ENCODE measurements at regions not wholly inside any gene's neighbourhood (a gene's known extent, or its start where the extent isn't known, plus 50 kb on each side); places are given as distances from the start of the nearest gene placed in this dataset.
"Not testable (repeated sequence)": the region's sequence is repeated elsewhere in the genome, so short reads cannot be mapped to it uniquely, and the experiment has no call there.

GRCh38 chr6:167690167-167690922, 136.4 kb upstream of the AFDN start:
- DNase-seq (ENCODE audit: low read depth) = not testable (repeated sequence)

DNA sequence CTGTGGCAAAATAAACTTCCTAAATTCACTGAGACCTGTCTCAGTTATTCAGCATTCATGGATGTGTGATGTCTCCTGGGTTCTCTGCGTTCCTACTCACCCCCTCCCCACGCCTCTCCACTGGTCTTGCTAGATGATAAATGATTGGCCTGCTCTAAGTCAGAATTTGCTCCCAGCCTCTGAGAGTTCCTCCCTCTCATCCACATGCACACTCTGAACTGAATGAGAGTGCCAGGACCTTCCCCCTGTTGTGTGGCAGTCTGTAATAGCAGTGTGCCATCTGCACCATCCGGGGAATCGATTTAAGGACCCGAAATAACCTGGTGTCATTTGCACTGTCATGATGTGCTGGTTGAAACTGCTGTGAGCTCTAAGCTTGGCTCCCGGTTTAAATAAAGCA, 135.8 kb upstream of the AFDN start:
- DNase-seq (ENCODE audit: low read depth) = no peak

GRCh38 chr6:167691533-167692312, 135.0 kb upstream of the AFDN start:
- DNase-seq (ENCODE audit: low read depth) = no peak

DNA sequence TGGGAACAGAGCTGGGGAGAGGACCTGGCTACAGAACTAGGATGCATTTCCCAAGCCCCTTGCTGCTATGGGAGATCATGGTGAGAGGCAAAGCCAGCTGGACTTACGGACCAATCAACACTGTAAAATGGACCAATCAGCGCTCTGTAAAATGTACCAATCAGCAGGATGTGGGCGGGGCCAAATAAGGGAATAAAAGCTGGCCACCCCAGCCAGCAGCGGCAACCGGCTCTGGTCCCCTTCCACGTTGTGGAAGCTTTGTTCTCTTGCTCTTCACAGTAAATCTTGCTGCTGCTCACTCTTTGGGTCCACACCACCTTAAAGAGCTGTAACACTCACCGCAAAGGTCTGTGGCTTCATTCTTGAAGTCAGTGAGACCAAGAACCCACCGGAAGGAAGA, 133.2 kb upstream of the AFDN start:
- DNase-seq (ENCODE audit: low read depth) = not testable (repeated sequence)

DNA sequence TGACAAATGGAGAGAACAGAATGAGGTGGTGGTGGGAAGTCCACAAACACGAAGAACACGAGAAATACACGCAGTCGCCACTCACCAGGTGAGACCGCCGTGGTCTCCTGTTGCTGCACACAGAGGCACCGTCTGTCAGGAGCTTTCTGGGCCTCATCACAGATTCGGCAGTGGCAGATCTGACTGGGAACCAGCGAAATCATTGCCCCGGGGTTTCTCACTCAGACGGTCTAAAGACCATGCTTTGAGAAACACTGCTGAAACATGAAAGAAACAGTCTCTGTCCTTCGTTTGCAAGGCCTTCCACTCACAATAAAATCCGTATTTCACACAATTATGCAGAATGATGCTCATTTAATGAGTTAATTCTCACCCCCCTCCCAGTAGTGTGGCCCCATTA, 130.9 kb upstream of the AFDN start:
- no peak for DNase-seq (ENCODE audit: low read depth)

- DNase-seq (ENCODE audit: low read depth) = no peak
Observed at GRCh38 chr6:167696296-167696695, 130.4 kb upstream of the AFDN start.

GRCh38 chr6:167697316-167697715, 129.4 kb upstream of the AFDN start:
- DNase-seq (ENCODE audit: low read depth) = no peak

GRCh38 chr6:167698540-167698939, 128.2 kb upstream of the AFDN start:
- DNase-seq (ENCODE audit: low read depth) = no peak

DNA sequence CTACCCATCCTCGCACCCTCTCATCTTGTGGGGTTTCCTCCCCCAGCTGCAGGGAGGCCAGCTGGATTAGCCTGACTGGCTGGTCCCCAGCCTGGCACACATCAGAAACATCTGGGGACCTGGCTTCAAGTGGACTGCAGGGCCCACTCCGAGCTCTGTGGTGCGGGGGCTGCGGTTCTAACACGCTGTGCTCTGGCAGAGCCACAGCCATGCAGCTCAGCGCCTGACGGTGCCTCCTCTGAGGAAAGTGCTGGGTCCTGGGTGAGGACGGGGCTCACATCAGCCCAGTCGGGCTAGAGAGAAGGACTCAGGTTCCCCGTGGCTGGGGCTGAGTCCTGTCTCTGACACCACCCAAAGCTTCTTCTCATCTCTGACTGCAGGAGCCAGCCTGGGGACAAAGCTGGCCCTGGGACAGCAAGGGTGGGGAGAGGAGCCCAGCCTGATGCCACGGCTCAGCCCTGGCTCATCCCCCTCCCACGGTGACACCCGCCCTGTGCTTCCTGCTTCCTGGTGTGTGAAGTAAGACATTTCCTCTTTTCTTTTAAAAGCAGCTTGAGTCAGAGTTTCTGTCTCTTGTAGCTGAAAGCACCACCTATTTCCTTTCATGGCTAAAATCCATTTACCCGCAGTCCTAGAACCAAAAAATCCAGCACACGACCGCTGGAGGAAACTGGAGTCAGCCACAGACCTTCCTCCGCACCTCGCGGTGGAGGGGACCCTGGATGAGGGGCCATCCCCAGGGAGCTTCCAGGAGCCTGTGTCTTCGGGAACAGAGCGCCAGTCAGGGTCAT, 127.4 kb upstream of the AFDN start:
- DNase-seq (ENCODE audit: low read depth) = peak; percentile 11

- DNase-seq (ENCODE audit: low read depth) = no peak
Observed at GRCh38 chr6:167700199-167700598, 126.5 kb upstream of the AFDN start.

DNA sequence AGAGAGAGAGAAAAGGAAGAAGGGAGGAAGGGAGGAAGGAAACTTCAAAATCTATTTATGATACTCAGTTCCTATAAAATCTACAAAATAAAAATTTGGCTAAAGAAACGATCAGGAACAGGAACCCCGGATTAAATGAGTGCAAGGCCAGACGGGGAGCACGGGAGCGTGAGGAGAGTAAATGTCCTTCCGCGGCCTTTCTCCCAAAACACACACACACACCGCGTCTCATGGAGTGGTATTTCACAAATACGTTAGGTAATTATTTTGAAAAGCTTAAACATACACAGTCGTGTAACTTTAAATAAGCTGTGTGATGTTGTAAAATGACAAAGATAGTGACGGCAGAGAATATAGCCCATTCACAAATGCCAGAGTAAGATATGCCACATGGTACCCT, 125.7 kb upstream of the AFDN start:
- no peak for DNase-seq (ENCODE audit: low read depth)

GRCh38 chr6:167702241-167702827, 124.4 kb upstream of the AFDN start:
- DNase-seq (ENCODE audit: low read depth) = no peak

DNA sequence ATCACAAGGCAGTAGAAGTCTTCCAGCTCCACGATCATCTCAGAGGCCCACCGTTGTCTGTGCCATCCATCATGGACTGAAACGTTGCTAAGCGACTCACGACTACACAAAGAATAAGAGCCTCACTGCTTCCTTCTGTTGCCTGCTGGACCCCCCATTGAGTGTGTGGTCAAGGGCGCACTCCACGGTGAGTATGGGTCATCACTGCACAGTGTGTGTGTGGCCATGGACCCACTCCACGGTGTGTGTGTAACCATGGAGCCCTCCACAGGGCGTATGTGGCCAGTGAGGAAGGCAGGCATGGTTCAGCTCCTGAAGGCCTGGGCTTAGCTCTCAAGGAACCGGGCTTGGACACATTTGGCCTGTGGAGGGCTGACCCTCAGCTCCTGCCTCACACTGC, 123.4 kb upstream of the AFDN start:
- DNase-seq (ENCODE audit: low read depth) = no peak

- DNase-seq (ENCODE audit: low read depth) = no peak
Observed at GRCh38 chr6:167703781-167704180, 122.9 kb upstream of the AFDN start.

DNA sequence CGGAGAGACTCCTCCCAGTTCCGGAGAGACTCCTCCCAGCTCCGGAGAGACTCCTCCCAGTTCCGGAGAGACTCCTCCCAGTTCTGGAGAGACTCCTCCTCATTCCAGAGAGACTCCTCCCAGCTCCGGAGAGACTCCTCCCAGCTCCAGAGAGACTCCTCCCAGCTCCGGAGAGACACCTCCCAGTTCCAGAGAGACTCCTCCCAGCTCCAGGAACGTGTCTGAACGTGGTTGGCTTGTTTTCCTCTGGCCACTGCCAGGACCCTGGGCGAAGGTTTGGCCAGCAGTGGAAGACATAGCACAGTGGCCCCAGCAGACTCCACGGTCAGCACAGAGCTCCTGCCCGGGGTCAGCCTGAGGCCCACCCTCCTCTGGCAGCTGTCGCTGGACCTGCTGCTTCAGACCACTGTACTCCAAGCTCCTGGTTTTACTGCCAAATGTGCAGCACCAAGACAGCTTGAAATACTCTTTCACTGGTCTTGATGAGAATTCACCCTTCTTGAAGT, 122.3 kb upstream of the AFDN start:
- no peak for DNase-seq (ENCODE audit: low read depth)

DNA sequence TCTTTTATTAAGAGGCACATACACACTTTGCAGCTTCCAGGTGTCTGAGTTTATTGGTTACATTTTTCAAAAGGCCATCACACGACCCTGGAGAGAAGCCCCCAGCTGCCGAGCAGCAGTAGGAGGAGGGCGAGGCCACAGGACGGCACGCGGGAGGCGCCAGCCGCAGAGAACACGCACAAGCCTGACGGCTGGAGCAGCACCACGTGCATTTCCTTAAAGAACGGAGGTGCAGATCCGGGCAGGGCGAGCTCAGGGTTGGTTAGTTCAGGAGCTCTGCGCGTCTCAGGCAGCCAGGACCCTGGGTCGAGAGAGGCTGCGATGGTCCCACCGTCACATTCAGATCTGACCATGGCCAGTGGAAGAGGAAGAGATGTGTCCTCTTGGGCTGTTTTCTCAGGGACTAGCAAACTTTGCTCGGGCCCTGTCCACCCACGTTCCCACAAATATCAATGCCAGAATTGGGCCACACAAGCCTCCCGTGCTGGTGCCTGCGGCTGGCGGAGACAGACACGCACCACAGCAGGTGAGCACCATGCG, 121.4 kb upstream of the AFDN start:
- no peak for DNase-seq (ENCODE audit: low read depth)

DNA sequence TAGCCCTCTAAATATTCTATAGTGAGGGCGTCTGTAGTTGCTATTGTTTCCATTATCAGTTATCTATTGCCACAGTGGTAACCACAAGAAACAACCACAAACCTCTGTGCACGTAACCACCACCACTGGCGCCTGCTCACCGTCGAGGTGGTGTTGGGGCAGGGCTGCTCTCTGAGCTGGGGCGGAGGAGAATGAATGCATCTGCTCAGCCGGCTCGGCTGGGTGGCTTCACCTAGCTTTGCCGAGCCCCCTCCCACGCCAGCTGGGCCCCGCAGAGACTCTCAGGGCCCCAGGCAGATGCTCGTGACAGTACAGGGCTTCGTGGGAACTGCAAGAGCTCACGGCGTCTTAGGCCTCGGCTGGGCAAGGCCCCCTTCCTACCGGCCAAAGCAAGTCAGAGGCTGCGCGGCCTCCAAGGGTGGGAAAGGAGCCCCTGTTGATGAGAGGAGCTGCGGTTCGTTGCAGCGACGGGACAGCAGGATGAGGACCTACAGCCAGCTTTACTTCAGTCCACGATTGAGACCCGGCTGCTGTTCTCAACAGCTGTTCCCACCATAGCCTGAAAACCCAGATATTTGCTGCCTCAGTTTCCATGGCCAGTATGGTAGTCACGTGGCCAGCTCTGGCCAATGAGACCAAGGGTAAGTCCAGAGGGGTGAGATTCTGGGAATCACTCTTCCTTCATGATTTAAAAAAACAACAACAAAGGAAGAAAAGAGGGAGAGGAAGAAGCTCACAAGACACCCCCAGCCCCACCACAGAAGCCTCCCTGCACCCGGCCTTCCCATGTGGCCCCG, 120.2 kb upstream of the AFDN start:
- DNase-seq (ENCODE audit: low read depth) = no peak

DNA sequence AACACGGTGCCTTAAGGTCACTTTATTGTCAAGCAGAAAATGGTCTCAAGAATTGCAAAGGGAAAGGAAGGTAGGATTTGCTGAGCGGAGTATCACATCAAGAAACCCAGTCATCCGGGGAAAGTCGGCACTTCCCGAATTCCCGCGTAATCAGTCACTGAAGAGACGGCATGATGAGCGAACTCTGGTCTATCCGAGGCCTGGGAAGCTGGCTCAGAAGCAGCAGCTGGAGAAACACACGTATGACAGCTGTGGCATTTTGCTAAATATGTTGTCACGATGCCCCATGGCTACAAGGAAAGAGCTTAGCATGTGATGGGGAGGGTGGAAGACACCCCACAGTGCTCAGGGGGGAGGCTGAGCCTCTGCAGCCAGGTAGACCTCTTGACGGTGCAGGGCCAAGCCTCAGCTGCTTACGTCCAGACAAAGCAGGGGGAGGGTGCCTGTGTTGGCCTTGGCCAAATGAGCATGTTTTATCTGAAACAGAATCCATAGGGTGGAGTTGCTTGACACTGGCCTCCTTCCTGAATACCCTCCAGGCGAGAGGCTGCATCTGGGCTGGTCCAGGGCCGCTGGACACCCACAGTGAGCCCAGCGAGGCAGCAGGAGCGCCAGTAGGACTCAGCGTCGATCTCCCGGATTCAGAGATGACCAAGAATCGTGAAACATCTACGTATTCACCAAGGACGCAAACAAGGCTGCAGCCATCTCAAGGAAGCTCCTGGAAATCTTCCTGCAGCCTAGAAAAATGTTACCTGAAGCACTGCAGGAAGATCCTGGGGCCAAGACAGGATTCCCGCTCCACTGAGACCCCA, 118.8 kb upstream of the AFDN start:
- DNase-seq (ENCODE audit: low read depth) = no peak

GRCh38 chr6:167708501-167709094, 118.1 kb upstream of the AFDN start:
- no peak for DNase-seq (ENCODE audit: low read depth)

DNA sequence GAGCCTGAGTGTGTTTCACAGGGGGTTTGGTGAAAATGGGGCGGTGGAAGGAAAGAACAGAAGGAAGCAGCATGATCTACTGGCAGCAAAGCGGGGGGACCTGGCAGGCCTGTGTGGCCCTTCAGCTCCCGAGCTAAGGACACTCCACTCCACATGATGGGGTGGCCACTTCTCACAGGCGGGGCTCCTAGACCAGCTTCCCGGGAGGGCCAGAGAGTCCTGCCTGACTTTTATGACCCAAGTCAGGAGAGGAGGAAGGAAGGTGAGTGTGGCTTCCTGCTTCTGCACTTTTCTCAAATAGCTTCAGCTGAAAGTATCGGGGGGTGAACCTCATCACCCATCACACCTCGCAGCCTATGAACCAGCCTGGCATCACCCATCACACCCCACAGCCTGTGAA, 117.5 kb upstream of the AFDN start:
- no peak for DNase-seq (ENCODE audit: low read depth)
